ENCODE measurements at regions not wholly inside any gene's neighbourhood (a gene's known extent, or its start where the extent isn't known, plus 50 kb on each side); places are given as distances from the start of the nearest gene placed in this dataset.

- Mint-ChIP-seq H3K27me3 (ENCODE audit: unreplicated experiment) (no peaks in the 10 kb centered on the region), H3K9me3 (ENCODE audit: low read depth, unreplicated experiment) (no peaks in the 10 kb centered on the region), H3K4me3 (ENCODE audit: low read depth, unreplicated experiment) (no peak overlapping the region), H3K36me3 (ENCODE audit: insufficient read depth, unreplicated experiment) (no peaks in the 10 kb centered on the region), H3K4me1 (ENCODE audit: low read depth, unreplicated experiment) (peaks cover 10% of the 10 kb centered on the region), H3K27ac (ENCODE audit: unreplicated experiment) (no peak overlapping the region)
- no peak for TF ChIP-seq CTCF (IDR thresholded peaks at IDR 0.05; ENCODE audit: unreplicated experiment)
- no peak for DNase-seq
- BruUV-seq (replicated peaks) = no TSS peak
- CTCF ChIA-PET = interaction anchor here (0.6 kb wide), 1 partner anchor 379 kb away, joined by 4 read pairs; no protein-coding TSS in a partner anchor
- intact Hi-C loops (cut with micrococcal nuclease; ENCODE audit: unreplicated experiment) = loop anchor here (5.0 to 10.0 kb wide), 3 partner anchors 97 to 267 kb away; no protein-coding TSS in a partner anchor
Measured at GRCh38 chr2:173669271-173669853, 295.8 kb downstream of the SP3 start.

- no peaks in the 10 kb centered on the region for H3K36me3 Mint-ChIP-seq (ENCODE audit: insufficient read depth, unreplicated experiment)
- no peak for TF ChIP-seq CTCF (IDR thresholded peaks at IDR 0.05; ENCODE audit: unreplicated experiment)
- H3K9me3 Mint-ChIP-seq (ENCODE audit: low read depth, unreplicated experiment) = no peaks in the 10 kb centered on the region
- H3K27ac Mint-ChIP-seq (ENCODE audit: unreplicated experiment) = no peak overlapping the region
- H3K4me1 Mint-ChIP-seq (ENCODE audit: low read depth, unreplicated experiment) = peaks cover 10% of the 10 kb centered on the region
- intact Hi-C loops (cut with micrococcal nuclease; ENCODE audit: unreplicated experiment) = loop anchor here (5.0 to 10.0 kb wide), 3 partner anchors 98 to 268 kb away; no protein-coding TSS in a partner anchor
- H3K27me3 Mint-ChIP-seq (ENCODE audit: unreplicated experiment) = no peaks in the 10 kb centered on the region
- CTCF ChIA-PET = interaction anchor here (0.6 kb wide), 1 partner anchor 379 kb away, joined by 4 read pairs; no protein-coding TSS in a partner anchor
- no peak overlapping the region for H3K4me3 Mint-ChIP-seq (ENCODE audit: low read depth, unreplicated experiment)
- no TSS peak for BruUV-seq (replicated peaks)
- no peak for DNase-seq
Measured at GRCh38 chr2:173669888-173670287, 295.3 kb downstream of the SP3 start.

- no peak for TF ChIP-seq CTCF (IDR thresholded peaks at IDR 0.05; ENCODE audit: unreplicated experiment)
- intact Hi-C loops (cut with micrococcal nuclease; ENCODE audit: unreplicated experiment) = no loop called here
- no peaks in the 10 kb centered on the region for H3K9me3 Mint-ChIP-seq (ENCODE audit: low read depth, unreplicated experiment)
- H3K27ac Mint-ChIP-seq (ENCODE audit: unreplicated experiment) = no peak overlapping the region
- no peaks in the 10 kb centered on the region for H3K36me3 Mint-ChIP-seq (ENCODE audit: insufficient read depth, unreplicated experiment)
- DNase-seq = no peak
- no peak overlapping the region for H3K4me3 Mint-ChIP-seq (ENCODE audit: low read depth, unreplicated experiment)
- CTCF ChIA-PET = no interaction called here
- BruUV-seq (replicated peaks) = no TSS peak
- peaks cover 23% of the 10 kb centered on the region for H3K4me1 Mint-ChIP-seq (ENCODE audit: low read depth, unreplicated experiment)
- no peaks in the 10 kb centered on the region for H3K27me3 Mint-ChIP-seq (ENCODE audit: unreplicated experiment)
Measured at GRCh38 chr2:173672573-173673340, 292.4 kb downstream of the SP3 start.

GRCh38 chr2:173673640-173674039 lies 291.5 kb downstream of the SP3 start:
- Mint-ChIP-seq H3K36me3 (ENCODE audit: insufficient read depth, unreplicated experiment) (no peaks in the 10 kb centered on the region), H3K9me3 (ENCODE audit: low read depth, unreplicated experiment) (no peaks in the 10 kb centered on the region), H3K27me3 (ENCODE audit: unreplicated experiment) (no peaks in the 10 kb centered on the region), H3K4me1 (ENCODE audit: low read depth, unreplicated experiment) (peaks cover 23% of the 10 kb centered on the region), H3K4me3 (ENCODE audit: low read depth, unreplicated experiment) (no peak overlapping the region), H3K27ac (ENCODE audit: unreplicated experiment) (no peak overlapping the region)
- no peak for DNase-seq
- intact Hi-C loops (cut with micrococcal nuclease; ENCODE audit: unreplicated experiment) = no loop called here
- no peak for TF ChIP-seq CTCF (IDR thresholded peaks at IDR 0.05; ENCODE audit: unreplicated experiment)
- no TSS peak for BruUV-seq (replicated peaks)
- CTCF ChIA-PET = no interaction called here
